ENCODE measurements at regions not wholly inside any gene's neighbourhood (a gene's known extent, or its start where the extent isn't known, plus 50 kb on each side); places are given as distances from the start of the nearest gene placed in this dataset.

- dilution Hi-C loops (cut with MboI; ENCODE audit: extremely low pct_ligation_motif_present, low sequenced_read_pairs) (no loop called here), intact Hi-C loops (cut with micrococcal nuclease) (no loop called here)
- FAIRE-seq: no peak
- Histone ChIP-seq H2AFZ (ENCODE audit: low read depth, low read length) (no peak overlapping the region), H3K9me3 (replicated peaks; ENCODE audit: control insufficient read depth, insufficient read depth, low read length) (no peaks in the 10 kb centered on the region), H3K27me3 (ENCODE audit: control insufficient read depth in 2 of 2, insufficient read depth in 2 of 2, low read length in 2 of 2) (no peaks in the 10 kb centered on the region), H4K20me1 (replicated peaks; ENCODE audit: control insufficient read depth, extremely low read depth, insufficient read depth, low read length) (no peaks in the 10 kb centered on the region), H3K9ac (replicated peaks; ENCODE audit: extremely low read depth, insufficient read depth, low read length) (no peak overlapping the region), H3K27ac (ENCODE audit: insufficient read depth, low read depth, low read length) (no peak overlapping the region), H3K9me1 (replicated peaks; ENCODE audit: control insufficient read depth, extremely low read depth, insufficient read depth, low read length) (no peaks in the 10 kb centered on the region), H3K79me2 (ENCODE audit: control insufficient read depth, insufficient read depth, low read length) (no peaks in the 10 kb centered on the region), H3K4me2 (ENCODE audit: insufficient read depth, low read length) (no peak overlapping the region), H3K4me3 (replicated peaks in 1 of 3; ENCODE audit: insufficient read depth in 1 of 3, low read depth in 1 of 3, low read length in 3 of 3) (no peak overlapping the region), H3K36me3 (ENCODE audit: control insufficient read depth in 2 of 2, extremely low read depth in 1 of 2, insufficient read depth in 2 of 2, low read length in 2 of 2) (no peaks in the 10 kb centered on the region), H3K4me1 (ENCODE audit: control insufficient read depth, extremely low read depth, insufficient read depth, low read length) (no peaks in the 10 kb centered on the region)
- ChIA-PET POLR2A (interaction anchor here (0.6 kb wide), 1 partner anchor 222 kb away, joined by 4 read pairs; no protein-coding TSS in a partner anchor), CTCF (no interaction called here)
- no peak for DNase-seq (ENCODE audit: low read depth, low spot score)
- TF ChIP-seq POLR2A (IDR thresholded peaks at IDR 0.05; ENCODE audit: low read depth, low read length): no peak
- TF ChIP-seq GATA2 (IDR thresholded peaks at IDR 0.05; ENCODE audit: insufficient read depth, insufficient read length, low read depth, low read length): no peak
- no peak for TF ChIP-seq JUN (IDR thresholded peaks at IDR 0.05; ENCODE audit: borderline replicate concordance, insufficient read depth, insufficient read length, low read depth)
- TF ChIP-seq CTCF (IDR thresholded peaks at IDR 0.05; ENCODE audit: extremely low read depth in 1 of 2, insufficient read depth in 1 of 2, low read depth in 1 of 2, low read length in 2 of 2): no peak
- no peak for TF ChIP-seq MYC (IDR thresholded peaks at IDR 0.05; ENCODE audit: low read depth, low read length)
- no TSS peak for BruUV-seq (replicated peaks)
Observed at GRCh38 chr9:107905308-107906020, 415.9 kb upstream of the KLF4 start.

- DNase-seq (ENCODE audit: low read depth, low spot score) (no peak), FAIRE-seq (no peak)
- Histone ChIP-seq H3K27me3 (ENCODE audit: control insufficient read depth in 2 of 2, insufficient read depth in 2 of 2, low read length in 2 of 2) (no peaks in the 10 kb centered on the region), H3K79me2 (ENCODE audit: control insufficient read depth, insufficient read depth, low read length) (no peaks in the 10 kb centered on the region), H3K9me3 (replicated peaks; ENCODE audit: control insufficient read depth, insufficient read depth, low read length) (no peaks in the 10 kb centered on the region), H3K4me2 (ENCODE audit: insufficient read depth, low read length) (no peak overlapping the region), H2AFZ (ENCODE audit: low read depth, low read length) (no peak overlapping the region), H3K36me3 (ENCODE audit: control insufficient read depth in 2 of 2, extremely low read depth in 1 of 2, insufficient read depth in 2 of 2, low read length in 2 of 2) (no peaks in the 10 kb centered on the region), H3K9ac (replicated peaks; ENCODE audit: extremely low read depth, insufficient read depth, low read length) (no peak overlapping the region), H3K4me1 (ENCODE audit: control insufficient read depth, extremely low read depth, insufficient read depth, low read length) (no peaks in the 10 kb centered on the region), H4K20me1 (replicated peaks; ENCODE audit: control insufficient read depth, extremely low read depth, insufficient read depth, low read length) (no peaks in the 10 kb centered on the region), H3K27ac (ENCODE audit: insufficient read depth, low read depth, low read length) (no peak overlapping the region), H3K4me3 (replicated peaks in 1 of 3; ENCODE audit: insufficient read depth in 1 of 3, low read depth in 1 of 3, low read length in 3 of 3) (no peak overlapping the region), H3K9me1 (replicated peaks; ENCODE audit: control insufficient read depth, extremely low read depth, insufficient read depth, low read length) (no peaks in the 10 kb centered on the region)
- dilution Hi-C loops (cut with MboI; ENCODE audit: extremely low pct_ligation_motif_present, low sequenced_read_pairs) (no loop called here), intact Hi-C loops (cut with micrococcal nuclease) (no loop called here)
- CTCF ChIA-PET: no interaction called here
- POLR2A ChIA-PET: no interaction called here
- no peak for TF ChIP-seq GATA2 (IDR thresholded peaks at IDR 0.05; ENCODE audit: insufficient read depth, insufficient read length, low read depth, low read length)
- TF ChIP-seq MYC (IDR thresholded peaks at IDR 0.05; ENCODE audit: low read depth, low read length): no peak
- TF ChIP-seq CTCF (IDR thresholded peaks at IDR 0.05; ENCODE audit: extremely low read depth in 1 of 2, insufficient read depth in 1 of 2, low read depth in 1 of 2, low read length in 2 of 2): no peak
- TF ChIP-seq JUN (IDR thresholded peaks at IDR 0.05; ENCODE audit: borderline replicate concordance, insufficient read depth, insufficient read length, low read depth): no peak
- no peak for TF ChIP-seq FOS (IDR thresholded peaks at IDR 0.05; ENCODE audit: borderline replicate concordance, insufficient read depth, low read length)
- TF ChIP-seq POLR2A (IDR thresholded peaks at IDR 0.05; ENCODE audit: low read depth, low read length): no peak
- no peak for TF ChIP-seq POLR2AphosphoS5 (IDR thresholded peaks at IDR 0.05; ENCODE audit: insufficient read depth, low read depth, low read length)
- no peak for TF ChIP-seq EZH2 (IDR thresholded peaks at IDR 0.05; ENCODE audit: borderline replicate concordance, low read depth, low read length, severe bottlenecking)
- TF ChIP-seq MAX (IDR thresholded peaks at IDR 0.05; ENCODE audit: insufficient read depth, insufficient read length): no peak
- no TSS peak for BruUV-seq (replicated peaks)
Observed at GRCh38 chr9:107899961-107900330, 410.4 kb upstream of the KLF4 start.

Data from endothelial cell of umbilical vein (primary cell).